Left lung (tissue), 4 donors: ENCODE measurements at regions not wholly inside any gene's neighbourhood (a gene's known extent, or its start where the extent isn't known, plus 50 kb on each side); places are given as distances from the start of the nearest gene placed in this dataset.

Experiments
- ATAC-seq: fragments of 200-7000 bp; cut with Tn5 transposase; one replicate; pipeline ENCODE4 v1.9.1; 2020; ENCODE audit warnings: moderate library complexity
- DNase-seq, 4 donors: peaks; one replicate each; pipeline ENCODE4 v3.0.0-alpha.2; 2013 to 2020
- H3K27ac ChIP-seq, 2 donors: fragments of 200-600 bp; sonication (generic) in 1 of 2; one replicate each; pipeline versions ENCODE4 v1.5.0 to v1.8.0; 2020 to 2021
- H3K27me3 ChIP-seq, 2 donors: fragments of 200-600 bp; sonication (generic) in 1 of 2; one replicate each; pipeline versions ENCODE4 v1.5.0 to v1.8.0; 2020 to 2021
- H3K36me3 ChIP-seq, 2 donors: fragments of 200-600 bp; sonication (generic) in 1 of 2; one replicate each; pipeline versions ENCODE4 v1.5.0 to v1.8.0; 2020 to 2021
- H3K4me1 ChIP-seq, 2 donors: fragments of 200-600 bp; one replicate each; pipeline ENCODE4 v1.8.0; 2021
- H3K4me3 ChIP-seq, 2 donors: fragments of 200-600 bp; sonication (generic) in 1 of 2; one replicate each; pipeline versions ENCODE4 v1.5.0 to v1.8.0; 2020 to 2021; ENCODE audit warnings: mild to moderate bottlenecking in 1 of 2
- H3K9me3 ChIP-seq, 2 donors: fragments of 200-600 bp; sonication (generic) in 1 of 2; one replicate each; pipeline versions ENCODE4 v1.5.0 to v1.8.0; 2020 to 2021
- CTCF ChIP-seq, 2 donors: fragments of 200-600 bp; sonication (generic) in 1 of 2; IDR thresholded peaks; one replicate each; pipeline versions ENCODE4 v1.5.0 to v1.8.0; 2021; ENCODE audit warnings: antibody characterized with exemption in 2 of 2
- intact Hi-C, 2 donors: fragments of 100-400 bp; cut with DNase I; formaldehyde crosslinking; loops; one replicate each; pipeline versions ENCODE4 v1.11.2 to v1.14.2; 2022
- donor health status: DM: no; HTN: yes; CAD: no.
- donor health status: DM: no; HTN: no; CAD: no.

GRCh38 chr10:64537112-64537511 lies 1015.9 kb downstream of the REEP3 start:
- no peak for TF ChIP-seq CTCF (IDR thresholded peaks at IDR 0.05)

GRCh38 chr10:64537928-64538327 lies 1016.7 kb downstream of the REEP3 start:
- H3K27me3 ChIP-seq = no peaks in the 10 kb centered on the region
- H3K27ac ChIP-seq = no peak overlapping the region
- no peaks in the 10 kb centered on the region for H3K36me3 ChIP-seq
- no peak overlapping the region for H3K4me3 ChIP-seq
- ATAC-seq (no peak), DNase-seq (no peak)
- TF ChIP-seq CTCF (IDR thresholded peaks at IDR 0.05) = no peak
- intact Hi-C loops = no loop called here
- no peaks in the 10 kb centered on the region for H3K4me1 ChIP-seq
- no peaks in the 10 kb centered on the region for H3K9me3 ChIP-seq

More at GRCh38 chr10:64537112-64537511, 1015.9 kb downstream of the REEP3 start:
- Histone ChIP-seq H3K27ac (no peak overlapping the region), H3K27me3 (no peaks in the 10 kb centered on the region), H3K4me1 (no peaks in the 10 kb centered on the region), H3K36me3 (no peaks in the 10 kb centered on the region), H3K4me3 (no peak overlapping the region), H3K9me3 (no peaks in the 10 kb centered on the region)
- peak in 1 of 4 donors; percentile 2 for DNase-seq
- intact Hi-C loops = no loop called here
- ATAC-seq = no peak

GRCh38 chr10:64546073-64546472 lies 1024.9 kb downstream of the REEP3 start:
- Histone ChIP-seq H3K4me1 (no peaks in the 10 kb centered on the region), H3K27me3 (no peaks in the 10 kb centered on the region), H3K36me3 (no peaks in the 10 kb centered on the region), H3K4me3 (no peak overlapping the region), H3K9me3 (no peaks in the 10 kb centered on the region), H3K27ac (no peak overlapping the region)
- no peak for TF ChIP-seq CTCF (IDR thresholded peaks at IDR 0.05)
- DNase-seq (no peak), ATAC-seq (no peak)
- intact Hi-C loops = no loop called here

- ATAC-seq (no peak), DNase-seq (no peak)
- TF ChIP-seq CTCF (IDR thresholded peaks at IDR 0.05) = no peak
- no peak overlapping the region for H3K4me3 ChIP-seq
- no peaks in the 10 kb centered on the region for H3K9me3 ChIP-seq
- no peaks in the 10 kb centered on the region for H3K27me3 ChIP-seq
- H3K4me1 ChIP-seq = no peaks in the 10 kb centered on the region
- intact Hi-C loops = no loop called here
- H3K27ac ChIP-seq = no peak overlapping the region
- no peaks in the 10 kb centered on the region for H3K36me3 ChIP-seq
These were observed 1026.0 kb downstream of the REEP3 start for GRCh38 chr10:64547168-64547567.

GRCh38 chr10:64555666-64556065 lies 1034.5 kb downstream of the REEP3 start:
- no peak for TF ChIP-seq CTCF (IDR thresholded peaks at IDR 0.05)
- H3K4me3 ChIP-seq = no peak overlapping the region
- no peaks in the 10 kb centered on the region for H3K36me3 ChIP-seq
- no peaks in the 10 kb centered on the region for H3K4me1 ChIP-seq
- ATAC-seq = no peak
- H3K27ac ChIP-seq = no peak overlapping the region
- intact Hi-C loops = no loop called here
- no peaks in the 10 kb centered on the region for H3K27me3 ChIP-seq
- no peak for DNase-seq
- no peaks in the 10 kb centered on the region for H3K9me3 ChIP-seq
